Nephron progenitor cell (in vitro differentiated cells): ENCODE measurements at regions not wholly inside any gene's neighbourhood (a gene's known extent, or its start where the extent isn't known, plus 50 kb on each side); places are given as distances from the start of the nearest gene placed in this dataset.

Experiments used
- DNase-seq: peaks from one replicate; pipeline ENCODE4 v3.0.0; 2021
- H3K27ac Mint-ChIP-seq: 2 replicates; pipeline ENCODE4 v1.8.0; 2021; ENCODE audit warnings: mild to moderate bottlenecking, moderate library complexity, mixed read lengths
- H3K27me3 Mint-ChIP-seq: 2 replicates; pipeline ENCODE4 v1.8.0; 2021; ENCODE audit warnings: mild to moderate bottlenecking, low read depth, mixed read lengths; ENCODE audit not compliant: poor library complexity
- H3K36me3 Mint-ChIP-seq: 2 replicates; pipeline ENCODE4 v1.8.0; 2021; ENCODE audit warnings: low read depth, mixed read lengths
- H3K4me1 Mint-ChIP-seq: 2 replicates; pipeline ENCODE4 v1.8.0; 2021; ENCODE audit warnings: mixed read lengths
- H3K4me3 Mint-ChIP-seq: 2 replicates; pipeline ENCODE4 v1.8.0; 2021; ENCODE audit warnings: mild to moderate bottlenecking, moderate library complexity, mixed read lengths
- H3K9me3 Mint-ChIP-seq: 2 replicates; pipeline ENCODE4 v1.8.0; 2021; ENCODE audit warnings: mild to moderate bottlenecking, moderate library complexity, mixed read lengths
- CTCF ChIP-seq: fragments of 200-600 bp; sonication (generic); IDR thresholded peaks from 2 replicates; pipeline ENCODE4 v1.5.0; 2021; ENCODE audit warnings: antibody characterized with exemption

DNA sequence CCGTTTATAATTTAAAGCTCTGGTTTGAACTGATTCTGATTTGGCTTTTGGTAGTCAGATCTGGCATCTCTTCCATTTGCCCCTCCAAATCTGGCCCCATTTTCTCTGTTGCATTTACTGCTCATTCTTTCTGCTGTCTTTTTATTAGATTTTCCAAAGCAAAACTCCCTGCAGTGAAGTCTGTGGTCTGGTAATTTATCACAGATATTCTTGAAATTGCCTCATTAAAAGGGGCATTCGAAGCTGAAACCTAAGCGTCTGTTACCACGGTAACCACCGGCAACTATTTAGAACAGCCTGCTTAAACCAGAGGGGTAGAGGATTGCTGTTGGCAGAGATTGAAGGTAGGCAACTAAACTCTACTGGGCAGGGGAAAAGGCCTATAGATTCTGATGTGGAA, 111.5 kb upstream of the UPP2 start:
- TF ChIP-seq CTCF: no peak
- Mint-ChIP-seq H3K27ac (no peak overlapping the region), H3K4me1 (peaks cover 13% of the 10 kb centered on the region), H3K27me3 (no peaks in the 10 kb centered on the region), H3K36me3 (no peaks in the 10 kb centered on the region), H3K9me3 (no peaks in the 10 kb centered on the region), H3K4me3 (no peak overlapping the region)
- DNase-seq: peak; percentile 34

DNA sequence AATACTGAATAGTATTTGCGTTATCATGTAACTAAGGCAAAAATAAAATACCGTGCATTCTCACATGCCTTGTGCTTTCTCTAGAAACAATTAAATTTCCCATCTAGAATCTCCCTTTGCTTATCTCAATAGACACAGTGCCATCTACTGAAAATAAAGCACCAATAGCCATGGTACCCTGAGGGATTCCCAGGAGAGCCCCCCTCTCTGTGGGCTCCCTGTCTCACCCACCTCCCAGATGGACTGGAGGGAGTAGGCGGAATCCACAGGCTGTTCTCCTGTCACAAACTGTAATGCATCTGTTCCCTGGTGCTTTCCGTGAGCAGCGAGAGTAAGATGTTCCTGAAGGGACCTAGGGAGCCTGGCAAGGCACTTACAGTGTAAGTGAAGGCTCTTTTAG, 112.4 kb upstream of the UPP2 start:
- no peaks in the 10 kb centered on the region for H3K9me3 Mint-ChIP-seq
- no peaks in the 10 kb centered on the region for H3K36me3 Mint-ChIP-seq
- peaks cover 13% of the 10 kb centered on the region for H3K4me1 Mint-ChIP-seq
- peaks cover 2% of the 10 kb centered on the region for H3K27me3 Mint-ChIP-seq
- no peak overlapping the region for H3K27ac Mint-ChIP-seq
- TF ChIP-seq CTCF: no peak
- no peak for DNase-seq
- H3K4me3 Mint-ChIP-seq: no peak overlapping the region

DNA sequence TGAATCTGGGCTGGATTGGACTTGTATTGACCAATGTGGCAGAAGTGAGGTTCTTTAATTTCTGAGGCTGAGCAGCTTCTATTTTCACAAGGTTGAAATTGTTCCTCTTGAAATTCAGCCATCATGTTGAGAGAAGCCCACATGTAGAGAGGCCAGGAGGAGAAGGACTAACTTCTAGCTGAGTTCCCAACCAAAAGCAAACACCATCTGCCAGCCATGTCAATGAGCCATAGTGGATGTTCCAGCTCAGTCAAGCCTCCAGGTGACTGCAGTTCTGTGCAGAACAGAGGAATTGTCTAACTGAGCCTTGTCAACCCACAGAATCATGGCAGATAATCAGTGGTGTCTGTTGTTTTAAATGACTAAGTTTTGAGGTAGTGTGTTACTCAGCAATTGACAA, 110.6 kb upstream of the ACVR1 start:
- H3K27me3 Mint-ChIP-seq: peaks cover 4% of the 10 kb centered on the region
- H3K9me3 Mint-ChIP-seq: peaks cover 7% of the 10 kb centered on the region
- no peaks in the 10 kb centered on the region for H3K36me3 Mint-ChIP-seq
- peaks cover 13% of the 10 kb centered on the region for H3K4me1 Mint-ChIP-seq
- no peak for DNase-seq
- no peak overlapping the region for H3K4me3 Mint-ChIP-seq
- no peak for TF ChIP-seq CTCF
- no peak overlapping the region for H3K27ac Mint-ChIP-seq

GRCh38 chr2:157984866-157985265, 108.7 kb upstream of the ACVR1 start:
- Mint-ChIP-seq H3K4me1 (peaks cover 4% of the 10 kb centered on the region), H3K36me3 (no peaks in the 10 kb centered on the region), H3K4me3 (no peak overlapping the region), H3K27ac (no peak overlapping the region), H3K9me3 (peaks cover 25% of the 10 kb centered on the region), H3K27me3 (peaks cover 4% of the 10 kb centered on the region)
- no peak for DNase-seq
- no peak for TF ChIP-seq CTCF

GRCh38 chr2:157980020-157980419, 103.9 kb upstream of the ACVR1 start:
- DNase-seq: no peak
- peaks cover 8% of the 10 kb centered on the region for H3K27me3 Mint-ChIP-seq
- peaks cover 5% of the 10 kb centered on the region for H3K36me3 Mint-ChIP-seq
- H3K9me3 Mint-ChIP-seq: peaks cover 41% of the 10 kb centered on the region
- H3K27ac Mint-ChIP-seq: no peak overlapping the region
- H3K4me1 Mint-ChIP-seq: no peaks in the 10 kb centered on the region
- TF ChIP-seq CTCF: no peak
- H3K4me3 Mint-ChIP-seq: no peak overlapping the region

DNA sequence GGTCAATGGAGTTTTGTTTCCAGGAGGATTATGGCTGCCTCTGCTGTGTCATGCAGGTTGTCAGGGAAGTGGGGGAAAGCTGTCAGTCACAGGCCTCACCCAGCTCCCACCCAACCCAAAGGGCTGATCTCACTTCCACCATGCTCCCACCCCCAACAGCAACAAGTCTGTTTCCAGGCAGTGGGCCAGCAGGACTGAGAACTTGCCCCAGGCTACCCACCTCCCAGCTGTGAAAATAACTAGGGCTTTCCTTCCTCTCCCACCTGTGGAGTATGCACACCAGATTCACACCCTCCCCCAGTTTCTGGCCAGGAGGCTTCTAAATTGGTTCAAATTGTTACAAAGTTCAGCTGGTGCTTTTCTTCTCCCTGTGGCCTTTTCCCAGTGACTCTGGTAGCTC, 95.6 kb upstream of the ACVR1 start:
- peaks cover 3% of the 10 kb centered on the region for H3K27me3 Mint-ChIP-seq
- H3K4me3 Mint-ChIP-seq: no peak overlapping the region
- H3K36me3 Mint-ChIP-seq: no peaks in the 10 kb centered on the region
- no peak for TF ChIP-seq CTCF
- no peak overlapping the region for H3K27ac Mint-ChIP-seq
- H3K4me1 Mint-ChIP-seq: no peaks in the 10 kb centered on the region
- no peak for DNase-seq
- H3K9me3 Mint-ChIP-seq: peaks cover 22% of the 10 kb centered on the region
